NOMO-1 treated with DMSO at 0.1 percent for 48 hours (cell line): ENCODE measurements at regions not wholly inside any gene's neighbourhood (a gene's known extent, or its start where the extent isn't known, plus 50 kb on each side); places are given as distances from the start of the nearest gene placed in this dataset.
"Not testable (repeated sequence)": the region's sequence is repeated elsewhere in the genome, so short reads cannot be mapped to it uniquely, and the experiment has no call there.

ENCODE experiments used
- DNase-seq: peaks from one replicate; lab custom pipeline; 2025; ENCODE audit not compliant: unreplicated experiment; lab: John Stamatoyannopoulos, UW

GRCh38 chr13:89518289-89519077 is 1829.0 kb upstream of the MIR17HG start:
- DNase-seq: no peak

DNA sequence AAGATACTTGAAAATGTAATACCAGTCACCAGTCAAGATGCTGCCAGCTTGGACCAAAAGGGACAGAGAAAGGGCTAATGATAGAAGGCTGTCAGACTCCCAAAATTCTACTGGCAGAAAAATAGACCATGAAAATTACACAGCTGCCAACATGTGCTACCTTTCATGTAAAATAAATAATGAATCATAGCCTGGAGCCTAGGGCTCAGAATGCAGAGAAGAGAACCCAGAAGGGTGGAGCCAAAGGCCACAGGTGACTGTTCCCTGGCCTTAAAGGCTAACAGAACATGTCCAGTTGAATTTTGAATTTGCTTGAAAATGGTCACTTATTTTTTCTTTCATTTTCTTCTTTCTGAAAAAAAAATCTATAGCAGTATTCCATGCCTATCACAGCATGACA is 1827.0 kb upstream of the MIR17HG start:
- no peak for DNase-seq

DNA sequence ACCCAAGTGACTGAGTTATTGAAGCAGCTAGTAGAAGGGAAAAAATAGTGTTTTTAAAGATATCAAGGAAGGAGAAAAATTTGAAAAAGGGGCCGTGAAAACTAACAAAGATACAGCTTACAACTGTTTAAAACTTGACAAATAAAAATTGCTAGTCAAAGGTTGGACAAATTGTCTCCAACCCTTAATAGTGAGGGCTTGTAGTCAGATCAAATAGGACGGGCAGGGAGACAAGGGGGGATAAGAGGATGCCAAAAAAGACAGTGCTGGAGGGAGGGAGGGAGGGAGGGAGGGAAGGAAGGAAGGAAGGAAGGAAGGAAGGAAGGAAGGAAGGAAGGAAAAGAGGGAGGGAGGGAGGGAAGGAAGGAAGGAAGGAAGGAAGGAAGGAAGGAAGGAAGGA is 1825.8 kb upstream of the MIR17HG start:
- DNase-seq: not testable (repeated sequence)

- no peak for DNase-seq
Observed at GRCh38 chr13:89541091-89542030, 1806.1 kb upstream of the MIR17HG start.

DNA sequence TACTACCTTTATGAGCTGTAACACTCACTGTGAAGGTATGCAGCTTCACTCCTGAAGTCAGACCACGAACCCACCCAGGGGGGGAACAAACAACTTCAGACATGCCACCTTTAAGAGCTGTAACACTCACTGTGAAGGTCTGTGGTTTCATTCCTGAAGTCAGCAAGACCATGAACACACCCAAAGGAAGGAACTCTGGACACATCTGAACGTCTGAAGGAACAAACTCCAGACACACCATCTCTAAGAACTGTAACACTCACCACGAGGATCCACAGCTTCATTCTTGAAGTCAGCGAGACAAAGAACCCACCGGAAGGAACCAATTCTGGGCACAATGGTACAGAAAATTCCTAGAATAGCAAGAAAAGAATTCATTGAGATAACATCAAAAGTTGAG is 1796.5 kb upstream of the MIR17HG start:
- no peak for DNase-seq

DNA sequence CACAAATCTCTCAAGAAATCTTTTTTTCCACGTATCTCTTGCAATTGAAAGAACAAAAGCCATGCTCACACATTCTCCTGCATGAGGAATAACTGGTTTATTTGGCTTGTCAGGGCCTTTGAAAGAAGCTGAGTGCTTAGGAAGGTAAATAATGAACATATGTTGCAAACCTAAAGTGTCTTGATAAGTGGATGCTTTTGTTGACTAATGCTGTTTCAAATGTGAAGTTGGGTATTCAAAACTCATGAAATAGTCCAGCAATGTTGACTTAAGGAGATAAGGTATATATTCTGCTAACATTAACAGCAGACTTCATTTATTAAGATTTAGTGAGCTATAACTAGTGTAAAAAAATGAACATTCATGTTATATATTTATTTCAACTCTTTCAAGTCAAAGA is 1792.7 kb upstream of the MIR17HG start:
- no peak for DNase-seq

DNA sequence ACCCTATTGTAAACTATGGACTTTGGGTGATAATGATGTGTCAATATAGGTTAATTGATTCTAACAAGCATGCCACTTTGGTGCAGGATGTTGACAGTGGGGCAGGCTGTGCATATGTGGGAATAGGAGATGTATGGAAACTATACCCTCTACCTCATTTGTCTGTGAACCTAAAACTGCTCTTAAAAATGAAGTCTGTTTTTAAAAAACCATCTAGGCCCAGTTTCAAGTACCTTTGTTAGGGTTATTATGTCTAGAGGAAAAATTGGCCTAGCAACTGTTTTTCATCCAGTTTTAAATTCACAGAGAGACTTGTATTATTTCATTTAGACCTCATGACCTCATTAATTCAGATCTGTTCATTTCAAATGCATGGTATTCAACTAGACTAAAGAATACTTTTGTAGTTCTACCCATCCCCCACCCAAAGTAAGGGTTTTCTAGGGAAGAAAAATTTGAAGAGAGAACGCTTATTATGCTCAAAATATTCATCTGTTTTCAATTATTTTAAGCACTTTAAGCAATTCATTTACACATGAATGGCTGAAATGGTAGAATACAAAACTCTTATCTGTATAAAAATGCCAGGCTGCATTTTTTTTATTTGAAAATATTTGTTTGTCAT is 1781.9 kb upstream of the MIR17HG start:
- no peak for DNase-seq

DNA sequence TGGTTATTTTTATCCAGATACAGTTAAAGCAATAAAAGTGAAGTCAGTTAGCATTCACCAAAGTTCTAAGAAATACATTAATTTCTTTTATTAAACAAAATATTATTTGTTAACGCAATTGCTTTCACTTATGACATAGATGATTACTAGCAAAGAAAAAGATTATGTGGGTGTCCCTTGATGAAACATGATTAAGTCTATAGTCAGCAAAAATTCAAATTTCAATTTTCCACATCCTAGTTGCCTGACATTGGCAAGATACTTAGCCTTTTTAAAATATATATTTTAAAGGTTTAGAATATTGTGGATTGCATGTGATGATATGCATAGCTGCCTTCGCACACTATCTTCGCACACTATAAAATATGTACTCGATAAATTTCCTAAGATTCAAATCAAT is 1780.5 kb upstream of the MIR17HG start:
- no peak for DNase-seq

DNA sequence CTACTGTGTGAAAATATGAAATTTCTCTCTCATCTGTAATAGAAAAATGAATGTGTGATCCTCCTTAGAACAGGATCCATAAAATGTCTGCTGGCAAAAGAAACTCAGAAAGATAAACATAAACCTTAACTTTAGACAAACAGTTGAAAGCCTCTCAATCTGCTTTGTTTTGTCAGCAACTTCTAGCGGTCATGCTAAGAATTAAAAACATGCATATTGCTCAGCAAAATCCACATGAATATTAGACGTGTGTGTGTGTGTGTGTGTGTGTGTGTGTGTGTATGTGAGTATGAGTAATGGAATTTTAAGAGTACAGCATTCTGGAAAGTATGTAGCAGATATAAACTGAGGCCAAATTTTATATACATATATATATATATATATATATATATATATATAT is 1779.2 kb upstream of the MIR17HG start:
- DNase-seq: no peak

DNA sequence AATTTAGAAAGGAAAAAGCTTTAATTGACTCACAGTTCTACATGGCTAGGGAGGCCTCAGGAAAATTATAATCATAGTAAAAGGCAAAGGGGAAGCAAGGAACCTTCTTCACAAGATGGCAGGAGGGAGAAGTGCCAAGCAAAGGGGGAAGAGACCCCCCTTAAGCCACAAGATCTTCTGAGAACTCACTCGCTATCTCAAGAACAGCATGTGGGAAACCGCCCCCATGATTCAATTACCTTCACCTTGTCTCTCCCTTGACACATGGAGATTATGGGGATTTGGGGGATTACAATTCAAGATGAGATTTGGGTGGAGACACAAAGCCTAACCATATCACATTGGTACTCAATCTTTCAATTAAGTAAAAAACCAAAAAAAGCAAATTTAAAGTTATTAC is 1778.7 kb upstream of the MIR17HG start:
- DNase-seq: no peak

GRCh38 chr13:89571676-89572075 is 1775.8 kb upstream of the MIR17HG start:
- no peak for DNase-seq

DNA sequence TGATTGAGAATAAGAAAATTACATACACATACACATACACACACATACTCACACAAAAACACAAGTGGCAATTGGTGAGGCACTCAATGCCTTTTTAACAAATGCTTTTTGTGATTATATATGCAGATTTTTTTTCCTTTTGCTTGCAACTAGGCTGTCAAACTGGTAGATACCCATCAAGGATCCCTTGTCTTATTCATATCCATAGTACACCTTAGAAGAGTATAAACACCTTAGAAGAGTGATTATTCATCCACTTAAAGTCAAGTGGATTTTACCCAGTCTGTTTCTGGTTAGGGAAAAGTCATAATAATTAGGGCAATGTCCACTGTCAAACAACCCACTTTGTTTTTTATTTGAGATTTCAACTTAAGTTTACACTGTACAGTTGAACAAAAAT is 1773.4 kb upstream of the MIR17HG start:
- no peak for DNase-seq

DNA sequence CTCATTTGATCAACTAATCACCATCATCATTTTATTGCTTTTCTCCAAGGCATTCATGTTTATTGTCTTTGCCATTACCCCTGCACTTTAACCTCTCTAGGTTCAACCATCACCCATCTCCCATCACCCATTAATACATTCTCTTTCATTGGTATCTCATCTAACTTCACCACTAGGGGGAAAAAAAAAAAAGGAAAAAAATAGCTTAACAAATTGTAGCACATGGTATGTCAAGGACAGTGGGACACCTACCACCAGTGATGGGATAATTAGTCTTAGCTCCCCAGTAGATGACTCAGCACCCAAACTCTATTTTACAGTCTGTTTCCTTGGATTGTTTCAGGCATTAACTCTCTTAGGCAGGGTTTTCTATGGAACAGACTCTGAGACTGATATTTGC is 1770.2 kb upstream of the MIR17HG start:
- no peak for DNase-seq

GRCh38 chr13:89584058-89584620 is 1763.3 kb upstream of the MIR17HG start:
- DNase-seq: no peak

GRCh38 chr13:89602655-89603054 is 1744.8 kb upstream of the MIR17HG start:
- no peak for DNase-seq

- no peak for DNase-seq
Observed at GRCh38 chr13:89603187-89603586, 1744.3 kb upstream of the MIR17HG start.

- DNase-seq: no peak
Observed at GRCh38 chr13:89609318-89609717, 1738.2 kb upstream of the MIR17HG start.

- no peak for DNase-seq
Observed at GRCh38 chr13:89610331-89610730, 1737.2 kb upstream of the MIR17HG start.

DNA sequence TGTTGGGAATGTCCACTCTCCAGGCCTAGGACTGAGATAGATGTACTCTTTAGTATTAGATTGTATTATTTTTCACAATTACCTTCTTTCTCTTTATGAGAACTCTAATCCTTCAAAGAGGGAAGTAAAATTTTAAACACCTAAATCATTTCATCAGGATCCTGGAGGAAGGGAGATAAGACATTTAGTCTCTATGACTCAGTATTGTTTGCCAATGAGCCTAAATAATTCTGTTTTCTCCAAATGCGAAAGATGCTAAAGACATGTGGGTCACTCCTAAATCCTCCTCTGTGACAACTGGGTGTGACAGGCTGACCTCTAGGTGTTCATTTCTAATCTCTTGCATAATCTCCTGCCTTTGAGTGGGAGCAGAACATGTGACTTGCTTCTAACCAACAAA is 1736.6 kb upstream of the MIR17HG start:
- no peak for DNase-seq

- no peak for DNase-seq
Observed at GRCh38 chr13:89627996-89628395, 1719.5 kb upstream of the MIR17HG start.

DNA sequence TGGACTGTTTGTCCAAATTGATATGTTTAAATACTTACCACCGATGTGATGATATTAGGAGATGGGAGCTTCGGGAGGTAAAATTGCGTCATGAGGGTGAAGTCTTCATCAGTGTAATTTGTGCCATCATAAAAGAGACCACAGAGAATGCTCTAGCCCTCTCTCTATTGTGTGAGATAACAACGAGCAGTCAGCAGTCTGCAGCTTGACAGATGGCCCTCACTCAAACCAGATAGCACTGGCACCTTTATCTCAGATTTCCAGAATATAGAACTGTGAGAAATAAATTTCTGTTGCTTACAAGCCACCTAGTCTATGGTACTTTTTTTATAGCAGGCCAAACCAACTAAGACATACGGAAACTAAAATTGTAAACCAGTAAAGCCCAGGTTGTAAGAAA is 1718.9 kb upstream of the MIR17HG start:
- no peak for DNase-seq
